Left ventricle myocardium inferior (tissue), 1 donor: ENCODE measurements at regions not wholly inside any gene's neighbourhood (a gene's known extent, or its start where the extent isn't known, plus 50 kb on each side); places are given as distances from the start of the nearest gene placed in this dataset.

ENCODE experiments used
- DNase-seq: peaks from one replicate; pipeline ENCODE4 v3.0.0-alpha.2; 2020
- H3K27ac ChIP-seq: fragments of 200-600 bp; replicated peaks from 2 replicates; pipeline ENCODE4 v1.8.0; 2021
- H3K27me3 ChIP-seq: fragments of 200-600 bp; 2 replicates; pipeline ENCODE4 v1.8.0; 2021; ENCODE audit warnings: low read depth
- H3K36me3 ChIP-seq: fragments of 200-600 bp; 2 replicates; pipeline ENCODE4 v1.8.0; 2021
- H3K4me1 ChIP-seq: fragments of 200-600 bp; 2 replicates; pipeline ENCODE4 v1.8.0; 2021
- H3K4me3 ChIP-seq: fragments of 200-600 bp; 2 replicates; pipeline ENCODE4 v1.8.0; 2021; ENCODE audit warnings: mild to moderate bottlenecking, moderate library complexity
- H3K9me3 ChIP-seq: fragments of 200-600 bp; replicated peaks from 2 replicates; pipeline ENCODE4 v1.8.0; 2021
- intact Hi-C: fragments of 100-400 bp; cut with micrococcal nuclease; formaldehyde crosslinking; loops from one replicate; pipeline ENCODE4 v1.11.0; 2022
- TF ChIP-seq, protein P1 (sequence below): fragments of 200-600 bp; IDR thresholded peaks from 2 replicates; pipeline ENCODE4 v1.8.0; 2021; ENCODE audit warnings: antibody characterized with exemption, mild to moderate bottlenecking, borderline replicate concordance
- donor health status: DM: no; HTN: yes; CAD: no; lungs with severe emphysema.

DNA sequence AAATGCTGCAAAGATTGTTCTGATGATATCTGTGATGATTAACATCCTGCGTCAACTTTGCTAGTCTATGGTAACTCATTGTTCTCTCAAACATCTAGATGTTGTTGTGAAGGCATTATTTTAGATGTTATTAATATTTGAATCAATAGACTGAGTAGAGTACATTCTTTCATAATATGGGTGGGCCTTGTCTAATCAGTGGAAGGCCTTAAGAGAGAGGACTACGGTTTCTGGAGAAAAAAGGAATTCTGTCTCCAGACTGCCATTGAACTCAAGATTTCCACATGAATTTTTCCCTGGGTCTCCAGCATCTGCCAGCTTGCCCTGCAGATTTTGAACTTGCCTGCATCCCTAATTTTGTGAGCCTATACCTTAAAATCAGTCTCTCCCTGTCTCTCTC lies 2381.1 kb upstream of the AGA start:
- H3K27me3 ChIP-seq: no peaks in the 10 kb centered on the region
- no peaks in the 10 kb centered on the region for H3K36me3 ChIP-seq
- peaks cover 20% of the 10 kb centered on the region for H3K9me3 ChIP-seq
- no peak for DNase-seq
- intact Hi-C loops: no loop called here
- no peak overlapping the region for H3K4me3 ChIP-seq
- H3K4me1 ChIP-seq: no peaks in the 10 kb centered on the region
- H3K27ac ChIP-seq: no peak overlapping the region
- TF ChIP-seq, protein P1, sequence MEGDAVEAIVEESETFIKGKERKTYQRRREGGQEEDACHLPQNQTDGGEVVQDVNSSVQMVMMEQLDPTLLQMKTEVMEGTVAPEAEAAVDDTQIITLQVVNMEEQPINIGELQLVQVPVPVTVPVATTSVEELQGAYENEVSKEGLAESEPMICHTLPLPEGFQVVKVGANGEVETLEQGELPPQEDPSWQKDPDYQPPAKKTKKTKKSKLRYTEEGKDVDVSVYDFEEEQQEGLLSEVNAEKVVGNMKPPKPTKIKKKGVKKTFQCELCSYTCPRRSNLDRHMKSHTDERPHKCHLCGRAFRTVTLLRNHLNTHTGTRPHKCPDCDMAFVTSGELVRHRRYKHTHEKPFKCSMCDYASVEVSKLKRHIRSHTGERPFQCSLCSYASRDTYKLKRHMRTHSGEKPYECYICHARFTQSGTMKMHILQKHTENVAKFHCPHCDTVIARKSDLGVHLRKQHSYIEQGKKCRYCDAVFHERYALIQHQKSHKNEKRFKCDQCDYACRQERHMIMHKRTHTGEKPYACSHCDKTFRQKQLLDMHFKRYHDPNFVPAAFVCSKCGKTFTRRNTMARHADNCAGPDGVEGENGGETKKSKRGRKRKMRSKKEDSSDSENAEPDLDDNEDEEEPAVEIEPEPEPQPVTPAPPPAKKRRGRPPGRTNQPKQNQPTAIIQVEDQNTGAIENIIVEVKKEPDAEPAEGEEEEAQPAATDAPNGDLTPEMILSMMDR: no peak

DNA sequence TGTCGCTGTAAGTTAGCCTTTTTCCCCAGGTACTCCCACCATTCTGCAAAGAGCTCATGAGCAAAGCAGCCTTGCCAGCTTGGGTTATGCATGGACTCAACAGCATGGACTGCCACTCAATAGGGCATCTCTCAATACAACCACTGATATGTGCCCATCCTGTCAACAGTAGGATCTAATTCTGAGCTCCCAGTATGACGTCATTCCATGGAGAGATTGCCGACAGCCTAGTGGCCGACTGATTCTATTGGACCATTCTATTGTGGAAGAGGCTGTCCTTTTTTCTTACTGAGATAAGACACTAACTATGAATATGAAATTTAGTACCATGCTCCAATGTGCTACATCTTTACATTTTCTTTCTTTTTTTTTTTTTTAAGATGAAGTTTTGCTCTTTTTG lies 2389.0 kb upstream of the AGA start:
- DNase-seq: no peak
- no peak overlapping the region for H3K27ac ChIP-seq
- intact Hi-C loops: no loop called here

DNA sequence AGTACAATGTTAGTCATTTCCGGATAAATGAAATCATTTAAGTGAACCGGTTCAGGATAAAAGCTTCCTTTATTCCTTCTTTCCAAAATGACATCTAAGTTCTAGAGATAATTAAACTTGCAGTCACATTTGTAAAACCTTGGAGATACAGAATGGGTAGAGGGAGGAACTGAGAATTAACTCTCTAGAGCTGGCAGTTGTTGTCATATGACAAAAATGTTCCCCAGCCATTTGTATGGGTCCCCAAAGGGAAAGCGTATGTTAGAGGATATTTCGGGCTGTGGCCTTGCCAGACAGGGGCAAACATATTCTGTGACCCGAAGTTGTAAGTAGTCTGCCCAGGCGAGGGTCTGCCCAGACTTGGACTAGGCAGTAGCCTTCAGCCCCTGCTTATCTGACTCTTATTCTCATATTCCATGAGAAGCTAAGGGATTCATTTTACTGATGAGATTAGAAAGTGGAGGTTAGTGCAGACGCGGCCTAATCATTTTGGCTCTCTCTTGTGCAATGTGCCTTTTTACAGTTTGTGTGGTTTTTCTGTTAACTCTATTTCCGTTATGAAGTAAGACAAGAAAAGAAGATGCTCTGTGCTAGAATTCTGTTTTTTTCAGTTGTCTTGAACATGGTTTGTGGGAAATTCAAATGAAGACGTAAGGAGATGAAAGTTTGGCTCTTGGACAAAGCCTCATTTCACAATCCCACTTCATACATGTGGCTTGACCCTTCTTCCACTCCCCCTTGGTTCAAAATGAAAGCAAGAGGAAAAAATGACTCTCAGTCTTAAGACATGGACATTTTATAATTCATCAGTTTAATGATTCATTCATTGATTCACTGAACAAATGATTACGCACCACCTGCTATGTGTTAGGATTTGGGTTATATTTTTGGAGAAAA lies 2394.2 kb upstream of the AGA start:
- H3K4me3 ChIP-seq: no peak overlapping the region

More for the DNA sequence above, 2389.0 kb upstream of the AGA start:
- Histone ChIP-seq H3K4me3 (no peak overlapping the region), H3K36me3 (no peaks in the 10 kb centered on the region), H3K4me1 (no peaks in the 10 kb centered on the region), H3K27me3 (no peaks in the 10 kb centered on the region), H3K9me3 (peaks cover 5% of the 10 kb centered on the region)
- TF ChIP-seq, protein P1: no peak

DNA sequence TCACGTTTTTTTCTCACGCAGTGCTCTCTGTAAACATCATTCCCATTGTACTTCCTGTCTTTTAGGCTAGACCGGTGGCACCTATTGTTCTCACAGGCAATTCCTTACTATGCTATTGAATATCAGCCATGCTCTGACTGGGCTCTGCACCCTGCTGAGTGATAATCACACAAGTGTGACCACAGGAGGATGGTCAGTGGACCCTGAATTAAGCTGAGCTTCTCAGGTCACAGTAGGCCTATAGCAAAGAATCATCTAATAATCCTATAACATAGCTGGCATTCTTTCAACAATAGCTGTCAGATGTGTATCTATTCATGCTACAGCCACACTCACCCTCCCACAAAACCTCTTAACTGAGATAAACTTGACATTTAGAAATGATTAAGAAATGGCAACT lies 2399.8 kb upstream of the TENM3 start:
- peaks cover 2% of the 10 kb centered on the region for H3K9me3 ChIP-seq
- H3K36me3 ChIP-seq: no peaks in the 10 kb centered on the region
- no peaks in the 10 kb centered on the region for H3K27me3 ChIP-seq
- H3K4me1 ChIP-seq: no peaks in the 10 kb centered on the region
- no peak for DNase-seq
- TF ChIP-seq, protein P1: no peak
- no peak overlapping the region for H3K27ac ChIP-seq
- intact Hi-C loops: no loop called here
- H3K4me3 ChIP-seq: no peak overlapping the region

More for the DNA sequence above, 2394.2 kb upstream of the AGA start:
- Histone ChIP-seq H3K4me1 (no peaks in the 10 kb centered on the region), H3K36me3 (no peaks in the 10 kb centered on the region), H3K9me3 (no peaks in the 10 kb centered on the region), H3K27ac (no peak overlapping the region), H3K27me3 (no peaks in the 10 kb centered on the region)
- TF ChIP-seq, protein P1: no peak
- intact Hi-C loops: no loop called here
- no peak for DNase-seq

DNA sequence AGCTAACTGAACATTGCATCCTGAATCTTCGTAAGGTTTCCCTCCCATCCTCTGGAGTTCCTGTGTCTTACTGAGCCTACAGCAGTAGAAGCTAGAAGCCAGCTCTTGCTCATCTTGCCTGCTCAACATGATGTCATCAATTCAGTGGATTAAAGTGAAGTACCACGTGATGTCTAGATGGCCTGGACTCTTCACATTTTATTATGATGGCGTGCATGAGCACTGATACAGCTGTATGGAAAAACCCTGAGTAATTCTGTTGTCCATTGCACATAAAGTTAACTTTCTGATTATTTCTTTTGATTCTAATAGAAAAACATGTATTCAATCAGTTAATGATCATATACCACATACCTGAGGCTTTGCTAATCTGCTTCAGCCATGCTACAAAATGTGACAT lies 2387.7 kb upstream of the TENM3 start:
- intact Hi-C loops: no loop called here
- no peak overlapping the region for H3K4me3 ChIP-seq
- no peaks in the 10 kb centered on the region for H3K4me1 ChIP-seq
- no peaks in the 10 kb centered on the region for H3K36me3 ChIP-seq
- TF ChIP-seq, protein P1: no peak
- no peaks in the 10 kb centered on the region for H3K27me3 ChIP-seq
- DNase-seq: no peak
- no peak overlapping the region for H3K27ac ChIP-seq
- H3K9me3 ChIP-seq: no peaks in the 10 kb centered on the region
